Stimulated activated CD4-positive, alpha-beta T cell treated with anti-CD3 and anti-CD28 coated beads, Interleukin-1b, Interleukin-23, amount 100 ng/mL, for 24 hours (primary cell): ENCODE measurements at regions not wholly inside any gene's neighbourhood (a gene's known extent, or its start where the extent isn't known, plus 50 kb on each side); places are given as distances from the start of the nearest gene placed in this dataset.
"Not testable (repeated sequence)": the region's sequence is repeated elsewhere in the genome, so short reads cannot be mapped to it uniquely, and the experiment has no call there.

Experiments used
- DNase-seq, 4 experiments: peaks; one replicate each; pipeline ENCODE4 v3.0.0-alpha.2; 2020; ENCODE audit warnings: low read depth in 4 of 4, low spot score in 1 of 4

DNA sequence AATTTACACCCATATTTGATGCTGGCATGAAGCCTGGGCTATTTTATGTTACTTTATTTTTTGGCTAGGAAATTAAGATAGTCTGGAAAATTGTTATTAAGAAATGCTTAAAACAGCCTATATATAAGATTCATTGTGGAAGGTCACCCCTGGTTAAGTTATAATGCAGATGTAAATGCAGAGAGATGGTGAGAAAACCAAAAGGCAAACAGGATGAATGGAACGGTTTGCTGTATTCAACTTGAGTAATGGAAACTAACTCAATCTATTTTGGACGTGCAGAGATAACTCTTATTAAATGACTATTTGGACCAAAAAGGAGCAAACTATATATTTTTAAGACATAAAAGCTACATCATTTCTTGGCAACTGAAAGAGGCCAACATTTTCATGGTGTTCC, 446.3 kb upstream of the FRG1 start:
- DNase-seq, result no peak

DNA sequence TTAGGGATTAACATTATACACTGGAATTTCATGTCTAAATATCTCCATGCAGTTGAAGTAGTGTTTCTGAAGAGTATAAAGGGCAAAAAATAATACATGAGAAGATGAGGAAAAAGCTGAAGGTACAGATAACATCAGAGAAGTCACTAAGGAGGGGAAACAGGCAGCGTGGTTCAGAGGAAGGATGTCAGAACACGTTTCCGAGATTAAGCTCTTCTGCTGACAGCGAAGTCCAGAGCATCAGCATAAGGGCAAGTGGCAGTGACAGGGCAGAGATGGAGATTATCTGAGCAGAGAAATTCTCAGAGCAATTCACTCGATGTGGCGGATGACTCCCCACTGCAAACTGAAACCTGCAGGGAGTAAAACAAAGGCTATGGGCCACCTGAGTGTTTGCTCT, 443.2 kb upstream of the FRG1 start:
- DNase-seq, result no peak

DNA sequence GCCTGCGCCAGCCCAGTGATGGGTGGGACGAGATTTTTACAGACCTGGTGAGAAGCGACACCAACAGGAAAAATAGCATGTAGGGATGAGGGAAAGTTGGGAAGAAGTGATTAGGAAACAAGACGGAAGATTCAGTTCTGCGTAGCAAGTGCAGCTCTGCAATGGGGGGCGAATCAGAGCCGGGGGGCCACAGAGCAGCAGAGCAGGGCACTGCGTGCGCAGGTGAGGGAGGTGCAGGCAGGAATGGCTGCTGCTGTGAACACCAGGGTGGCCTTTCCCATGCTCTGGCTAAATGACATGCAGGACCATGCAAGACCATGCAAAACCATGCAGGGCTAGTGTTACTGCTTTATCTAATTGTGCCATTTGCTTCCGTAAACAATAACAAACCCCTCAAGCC, 442.7 kb upstream of the FRG1 start:
- DNase-seq, result no peak

DNA sequence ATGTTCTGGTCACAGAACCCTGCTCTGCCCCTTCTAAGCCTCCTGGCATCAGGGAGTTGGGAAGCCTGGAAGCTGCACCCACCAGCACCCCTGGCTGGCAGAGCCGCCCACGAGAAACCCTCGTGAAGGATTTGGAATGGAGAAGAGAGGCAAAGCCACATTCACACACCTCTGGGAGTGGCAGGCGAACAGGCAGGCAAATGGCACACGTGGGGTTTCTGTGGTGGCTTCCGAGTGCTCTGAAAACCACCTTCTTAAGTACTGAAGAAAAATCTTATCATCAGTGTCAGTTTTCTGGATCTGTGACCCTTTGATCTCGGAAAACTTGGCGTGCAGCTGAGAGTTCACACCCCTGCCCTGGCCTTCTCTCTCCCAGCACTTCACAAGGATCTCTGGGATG, 442.2 kb upstream of the FRG1 start:
- DNase-seq, result no peak

DNA sequence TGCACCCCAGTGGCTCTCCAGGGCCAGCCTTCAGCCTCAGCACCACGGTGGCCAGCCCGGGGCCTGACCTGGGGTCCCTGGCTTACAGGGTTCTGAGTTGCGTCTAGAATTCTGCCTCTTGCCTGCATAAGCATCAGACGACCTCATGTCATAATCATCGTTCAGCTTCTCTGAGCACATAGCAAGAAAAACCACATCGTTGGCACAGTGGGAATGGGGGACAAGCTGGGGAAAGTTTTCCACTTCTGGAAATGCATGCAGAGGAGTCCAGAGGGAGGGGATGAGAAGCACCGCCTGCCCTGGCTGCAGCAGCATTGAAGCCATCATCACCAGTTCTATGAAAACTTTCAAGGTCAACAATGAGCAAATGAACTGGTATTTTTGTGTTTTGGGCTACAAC, 441.0 kb upstream of the FRG1 start:
- no peak for DNase-seq

DNA sequence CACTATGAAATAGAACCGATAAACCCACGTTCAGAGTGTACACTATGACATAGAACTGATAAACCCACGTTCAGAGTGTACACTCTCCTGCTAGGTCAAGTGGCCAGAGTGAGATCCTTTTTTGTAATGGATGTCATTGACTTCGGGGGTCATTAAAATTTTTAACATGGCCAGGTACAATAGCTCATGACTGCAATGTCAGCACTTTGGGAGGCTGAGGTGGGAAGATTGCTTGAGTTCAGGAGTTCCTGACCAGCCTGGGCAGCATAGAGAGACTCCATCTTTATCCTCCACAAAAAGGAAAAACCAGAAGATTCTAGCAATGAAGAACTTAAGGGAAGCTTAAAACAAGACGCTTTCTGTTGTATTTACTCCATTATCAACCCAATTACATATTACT, 439.7 kb upstream of the FRG1 start:
- DNase-seq, result no peak

DNA sequence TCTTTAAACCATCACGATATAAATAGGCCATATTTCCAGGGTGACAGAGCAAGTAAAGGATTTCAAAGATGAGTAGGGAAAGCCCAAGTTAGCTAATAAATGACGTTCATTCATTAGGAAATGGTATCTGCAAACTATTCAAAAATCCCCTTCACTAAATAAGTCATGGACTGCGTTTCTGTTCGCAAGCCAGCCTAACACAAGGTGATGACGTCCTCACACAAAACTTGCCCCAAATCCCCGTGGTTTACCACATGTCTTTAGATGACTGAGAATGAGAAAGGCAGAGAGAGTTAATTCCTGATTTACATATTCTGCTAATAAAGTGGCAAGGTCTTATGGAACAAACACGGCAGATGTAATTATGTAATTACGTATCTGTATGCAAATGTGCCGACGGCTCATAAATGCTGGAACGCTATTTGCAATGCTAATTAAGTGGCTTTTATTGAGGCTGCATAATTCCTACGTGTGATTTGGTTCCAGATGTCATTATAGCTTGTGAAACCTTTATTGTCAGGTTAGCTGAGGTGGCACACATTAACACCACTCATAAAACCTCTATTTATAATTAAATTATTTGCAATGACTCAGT, 437.7 kb upstream of the FRG1 start:
- DNase-seq, result no peak

DNA sequence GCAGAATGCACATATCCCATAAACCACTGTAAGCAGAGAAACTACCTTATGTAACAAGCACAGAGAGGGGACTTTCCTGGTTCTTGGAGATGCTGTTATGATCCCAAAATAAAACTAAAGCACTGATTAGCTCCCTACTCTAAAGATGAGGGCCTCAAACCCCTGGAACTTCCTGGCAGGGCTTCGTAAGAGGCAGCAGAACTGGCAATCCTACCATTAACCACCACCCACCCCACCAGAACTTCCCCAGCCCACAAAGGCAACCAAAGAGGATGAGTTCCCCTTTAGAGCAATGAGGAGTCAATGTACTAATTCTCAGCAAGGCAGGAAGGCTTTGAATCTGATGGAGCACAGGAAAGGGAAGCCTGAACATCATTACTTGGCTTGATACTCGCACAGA, 436.5 kb upstream of the FRG1 start:
- DNase-seq, result no peak

DNA sequence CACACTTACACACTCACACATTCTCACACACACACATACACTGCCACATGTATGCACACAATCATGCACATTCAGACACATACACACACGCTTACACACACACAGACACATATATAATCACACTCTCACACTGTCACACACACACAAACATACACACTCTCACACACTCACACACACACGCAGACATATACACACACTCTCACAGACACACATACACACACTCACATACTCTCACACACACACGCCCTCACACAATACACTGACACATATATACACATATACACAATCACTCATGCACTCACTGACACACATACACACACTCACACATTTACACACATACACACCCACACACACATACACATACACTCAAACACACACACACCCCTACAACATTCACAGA, 435.3 kb upstream of the FRG1 start:
- no peak for DNase-seq

DNA sequence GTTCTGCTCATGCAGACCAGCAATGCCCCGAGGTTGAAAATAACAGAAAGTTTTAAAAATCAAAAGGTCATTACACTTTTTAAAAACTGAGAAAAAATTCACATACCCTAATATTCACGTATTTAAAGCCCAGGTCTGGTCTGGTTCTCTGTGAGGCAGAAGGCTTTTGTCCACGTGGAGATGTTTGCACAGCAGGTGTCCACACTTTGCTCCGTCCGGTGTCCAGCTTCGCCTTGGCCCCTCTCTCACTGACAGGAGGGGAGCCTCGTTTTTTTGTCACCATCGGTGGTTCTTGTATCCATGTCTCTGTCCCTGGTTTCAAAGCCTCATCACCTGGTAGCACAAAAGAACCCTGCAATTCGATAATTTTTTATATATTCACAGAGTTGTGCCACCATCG, 434.6 kb upstream of the FRG1 start:
- no peak for DNase-seq

DNA sequence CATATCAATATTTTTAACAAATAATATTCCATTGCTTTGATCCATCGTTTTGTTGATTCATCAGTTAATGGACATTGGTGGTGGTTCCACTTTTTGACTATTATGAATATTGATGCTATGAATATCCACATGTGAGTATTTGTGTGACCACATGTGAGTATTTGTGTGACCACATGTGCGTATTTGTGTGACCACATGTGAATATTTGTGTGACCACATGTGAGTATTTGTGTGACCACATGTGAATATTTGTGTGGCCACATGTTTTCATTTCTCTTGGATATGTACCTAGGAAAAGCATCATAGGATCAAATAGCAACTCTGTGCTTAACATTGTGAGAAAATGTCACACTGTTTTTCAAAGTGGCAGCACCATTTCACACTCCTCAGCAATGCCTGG, 433.6 kb upstream of the FRG1 start:
- no peak for DNase-seq

DNA sequence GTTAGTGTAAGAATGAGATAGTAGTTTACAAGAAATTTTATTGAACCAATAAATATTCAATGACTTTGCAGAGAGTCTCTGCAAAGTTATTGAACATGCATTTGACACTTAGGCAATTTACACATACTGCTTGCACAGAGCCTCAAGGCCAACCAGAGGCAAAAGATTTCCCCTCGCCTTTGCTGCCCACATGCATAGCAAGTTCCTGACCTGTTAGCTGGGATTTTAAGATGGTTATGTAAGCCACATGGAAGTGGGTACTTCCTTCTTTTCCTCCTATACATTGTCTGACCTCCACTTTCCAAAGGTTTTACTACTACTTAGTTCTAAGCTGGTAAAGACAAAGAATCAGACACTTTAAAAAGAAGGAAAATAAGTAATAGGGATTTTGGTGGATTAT, 430.1 kb upstream of the FRG1 start:
- no peak for DNase-seq

DNA sequence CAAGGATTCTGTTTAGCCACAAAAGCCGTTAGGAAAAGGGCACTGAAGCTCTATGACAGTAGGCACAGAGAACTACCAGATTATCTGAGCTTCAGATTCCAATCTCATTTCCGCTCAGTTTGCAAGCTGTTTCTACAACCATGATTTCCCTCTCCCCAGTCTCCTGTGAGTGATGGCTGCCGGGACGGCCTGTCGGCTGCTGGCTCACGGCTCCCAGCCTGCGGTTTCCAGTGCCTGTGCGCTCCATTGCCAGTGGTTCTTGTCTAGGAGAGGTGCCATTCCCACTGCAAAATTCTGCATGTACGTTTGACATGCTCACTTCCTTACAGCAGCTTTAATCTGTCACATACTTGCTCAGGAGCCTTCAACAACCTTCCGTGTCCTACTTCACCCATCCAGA, 429.1 kb upstream of the FRG1 start:
- DNase-seq, result no peak

DNA sequence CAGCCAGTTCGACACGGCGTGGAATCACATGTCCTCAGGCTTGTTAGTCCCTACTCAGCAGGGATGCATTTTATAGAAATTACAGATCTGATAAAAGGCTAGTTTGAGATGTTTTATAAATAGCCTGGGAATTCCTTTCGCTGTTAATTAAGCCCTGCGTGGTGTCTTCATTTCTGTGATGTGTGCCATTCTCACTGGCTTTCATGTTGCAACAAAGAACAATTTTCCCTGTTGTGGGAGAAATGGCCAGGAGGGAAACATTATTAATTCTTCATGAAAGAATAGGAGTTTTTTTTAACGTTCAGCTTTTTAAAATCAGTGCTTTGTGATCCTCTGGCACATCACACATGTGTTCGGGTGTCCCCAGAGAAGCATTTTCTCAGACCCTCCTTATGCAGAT, 427.3 kb upstream of the FRG1 start:
- no peak for DNase-seq

DNA sequence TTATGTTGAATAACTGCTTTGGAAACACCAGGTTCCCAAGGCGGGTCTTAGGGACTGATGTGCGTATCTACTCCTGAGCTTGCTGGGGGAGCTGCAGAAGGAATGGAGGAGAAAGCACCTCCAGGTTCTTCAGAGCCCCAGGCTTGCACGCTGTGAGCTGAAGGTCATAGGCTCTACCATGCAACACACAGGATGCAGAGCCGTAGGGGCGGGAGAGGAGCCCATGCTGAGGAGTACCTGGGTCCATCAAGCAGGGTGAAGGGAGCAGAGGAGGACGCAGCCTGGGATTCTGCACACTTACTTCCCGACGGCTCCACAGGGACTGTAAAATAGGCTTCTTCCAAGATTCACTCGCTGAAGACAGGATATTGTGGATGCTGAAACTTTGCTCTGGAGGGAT, 426.5 kb upstream of the FRG1 start:
- no peak for DNase-seq

DNA sequence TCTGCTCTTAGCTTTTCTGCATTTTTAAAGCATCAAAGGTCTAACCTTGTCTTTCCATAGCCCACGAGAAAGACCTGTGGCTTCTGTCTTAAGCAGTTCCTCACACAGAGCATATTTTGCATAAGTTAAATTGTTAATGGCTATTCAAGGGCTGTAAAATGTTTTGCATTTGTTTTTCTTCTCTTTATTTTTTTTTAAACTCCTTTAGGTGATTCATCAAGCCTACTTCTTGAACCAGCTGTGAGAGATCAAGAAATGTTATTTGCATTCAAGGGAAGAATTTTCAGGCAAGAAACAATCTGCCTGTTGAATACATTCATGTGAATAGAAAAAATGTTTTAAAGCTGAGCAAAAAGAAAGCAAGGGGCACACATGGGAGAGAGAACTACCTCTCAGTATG, 423.8 kb upstream of the FRG1 start:
- DNase-seq, result no peak

DNA sequence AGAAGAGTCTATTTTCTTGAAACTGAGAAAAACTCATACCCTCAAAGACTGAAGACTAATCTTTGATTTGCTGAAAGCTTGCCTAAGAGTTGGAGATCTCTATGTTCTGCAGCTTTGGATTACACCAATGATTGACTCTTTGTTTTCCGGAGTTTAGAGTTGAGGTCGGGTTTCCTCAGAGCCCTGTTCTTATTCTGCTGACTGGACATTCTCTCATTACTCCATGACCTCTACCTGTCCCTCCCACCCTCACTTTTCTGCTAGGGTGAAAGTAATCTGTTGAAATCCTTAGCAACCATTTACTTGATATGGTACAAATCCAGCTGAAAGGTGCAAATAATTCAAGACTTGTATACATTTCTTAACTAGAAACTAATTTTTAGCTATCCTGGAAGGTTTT, 421.5 kb upstream of the FRG1 start:
- DNase-seq, result no peak

DNA sequence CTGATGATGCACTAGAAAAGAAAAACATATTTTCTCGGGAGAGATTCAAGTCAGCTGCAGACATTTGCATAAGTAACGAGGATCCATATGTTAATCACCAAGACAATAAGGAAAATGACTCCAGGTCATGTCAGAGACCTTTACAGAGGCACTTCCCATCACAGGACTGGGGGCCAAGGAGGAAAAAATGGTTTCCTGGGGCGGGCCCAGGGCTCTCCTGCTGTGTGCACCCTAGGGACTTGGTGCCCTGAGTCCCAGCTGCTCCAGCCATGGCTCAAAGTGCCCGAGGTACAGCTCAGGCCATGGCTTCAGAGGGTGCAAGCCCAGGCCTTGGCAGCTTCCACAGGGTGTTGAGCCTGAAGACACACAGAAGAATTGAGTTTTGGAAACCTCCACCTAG, 415.4 kb upstream of the FRG1 start:
- no peak for DNase-seq

DNA sequence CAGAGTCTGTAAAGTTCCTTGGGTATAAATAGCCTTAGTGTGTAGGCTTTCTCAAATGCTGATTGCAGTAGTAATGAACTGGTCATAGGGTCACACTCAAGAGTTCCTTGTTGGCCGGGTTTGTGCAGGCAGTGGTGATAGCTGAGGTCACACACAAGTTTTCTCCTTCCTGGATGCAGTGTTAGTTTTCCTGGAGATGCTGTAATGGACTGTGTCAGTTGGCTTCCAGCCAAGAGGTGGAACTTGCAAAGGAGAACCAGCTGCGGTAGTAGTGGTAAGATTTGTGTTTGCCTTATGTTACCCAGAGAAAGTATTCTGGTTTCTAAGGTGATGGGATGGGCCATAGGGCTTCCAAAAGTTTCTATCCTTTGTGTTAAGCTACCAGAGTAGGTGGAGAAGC, 409.8 kb upstream of the FRG1 start:
- DNase-seq, result no peak

DNA sequence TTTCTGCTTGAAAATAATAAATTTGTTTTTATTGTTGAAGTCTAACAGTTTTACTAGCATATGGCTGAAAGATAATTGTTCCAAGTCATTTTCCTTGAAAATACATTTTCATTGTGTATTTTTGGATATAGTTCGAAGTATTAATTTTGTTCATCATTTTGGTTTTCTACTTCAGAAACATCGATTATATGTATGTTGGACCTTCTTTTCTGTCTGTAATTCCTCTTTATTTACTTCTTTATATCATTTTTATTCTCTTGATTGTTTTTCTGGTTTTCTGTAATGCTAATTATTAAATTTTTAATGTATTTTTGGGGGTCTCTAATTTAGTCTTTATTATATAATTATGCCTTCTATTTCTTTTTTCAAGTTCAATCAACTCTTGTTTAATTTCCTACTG, 407.1 kb upstream of the FRG1 start:
- DNase-seq, result no peak

DNA sequence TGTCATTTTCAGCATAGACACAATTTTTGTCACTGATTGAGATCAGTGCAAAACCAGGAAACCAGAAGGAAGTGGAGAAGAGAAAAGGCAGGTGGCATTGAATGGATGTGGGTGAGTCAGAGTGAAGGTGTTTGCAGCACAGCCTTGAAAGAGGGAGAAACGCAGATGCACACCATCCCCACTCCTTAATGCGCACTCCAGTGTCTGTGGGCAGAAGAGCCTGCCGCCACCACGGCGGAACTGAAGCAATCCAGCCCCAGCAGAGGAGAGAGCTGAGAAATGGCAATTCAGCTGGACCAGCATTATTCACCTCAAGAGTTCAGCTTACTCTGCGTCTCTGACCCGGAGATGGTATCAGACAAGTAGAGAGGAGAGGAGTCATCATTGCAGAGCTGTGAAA, 393.1 kb upstream of the FRG1 start:
- DNase-seq, result no peak

DNA sequence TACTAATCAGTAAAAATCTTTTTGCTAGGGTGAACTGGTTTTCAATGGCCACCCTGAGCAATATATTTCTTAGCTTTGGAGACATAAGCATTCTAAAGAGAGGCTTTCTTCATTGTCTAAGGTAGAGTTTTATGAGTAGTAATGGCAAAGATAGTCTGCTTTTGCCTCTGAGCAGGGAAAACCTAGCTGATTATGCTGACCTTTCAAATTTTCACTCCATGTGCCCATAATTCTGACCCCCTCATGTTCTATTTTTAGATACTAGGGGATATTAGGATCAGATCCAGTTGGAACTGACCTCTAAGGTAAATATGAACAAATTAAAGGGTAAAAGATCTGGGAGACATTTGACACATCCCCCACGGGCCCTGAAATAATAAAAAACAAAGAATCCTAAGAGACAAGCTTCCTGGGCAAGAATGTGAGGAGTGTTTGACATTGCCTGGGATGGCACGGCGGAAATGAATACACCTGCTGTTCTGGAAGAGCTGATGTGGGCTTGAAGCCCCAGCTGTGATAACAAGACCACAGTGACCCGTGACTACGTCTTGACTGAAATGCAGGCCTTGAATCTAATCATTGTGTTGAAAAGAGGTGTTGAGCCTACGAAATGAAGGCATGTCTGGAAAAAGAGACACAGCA, 392.1 kb upstream of the FRG1 start:
- no peak for DNase-seq

DNA sequence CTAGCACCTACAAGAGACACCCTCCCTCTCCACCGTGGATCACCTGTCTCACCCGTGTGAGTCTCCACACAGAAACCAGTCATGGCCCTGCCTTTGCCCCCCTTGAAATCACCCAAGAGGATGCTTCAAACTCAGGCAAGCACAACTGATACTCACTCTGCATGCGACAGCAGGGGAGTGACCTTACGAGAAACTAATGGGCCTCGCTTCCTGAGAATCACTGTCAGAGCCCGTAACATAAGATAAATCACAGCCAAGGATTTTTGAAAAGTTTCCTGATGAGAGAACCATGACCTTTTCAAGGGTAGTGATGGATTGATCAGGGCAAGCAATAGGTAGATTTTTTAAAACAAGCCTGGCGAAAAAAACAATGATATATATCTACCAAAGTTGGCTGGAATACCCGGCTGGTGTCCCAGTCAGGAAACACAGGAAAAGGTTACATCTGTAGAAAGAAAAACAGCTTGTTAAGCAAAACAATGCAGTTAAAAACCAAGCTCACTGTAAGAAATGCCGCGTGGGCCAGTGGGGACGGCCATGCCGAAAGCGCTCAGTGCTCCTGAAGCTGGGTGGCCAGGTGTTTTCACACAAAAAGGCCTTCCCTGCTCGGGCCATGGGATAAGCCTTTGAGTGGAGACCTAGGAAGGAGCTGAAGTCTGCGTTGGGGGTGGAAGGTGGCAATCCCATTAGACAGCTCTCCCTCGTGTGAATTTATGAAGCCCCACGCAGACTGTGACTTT, 388.6 kb upstream of the FRG1 start:
- not testable (repeated sequence) for DNase-seq
